CD4-positive, alpha-beta T cell treated with Interleukin-2 at 100 ng/mL for 4 hours (primary cell): ENCODE measurements at regions not wholly inside any gene's neighbourhood (a gene's known extent, or its start where the extent isn't known, plus 50 kb on each side); places are given as distances from the start of the nearest gene placed in this dataset.
"Not testable (repeated sequence)": the region's sequence is repeated elsewhere in the genome, so short reads cannot be mapped to it uniquely, and the experiment has no call there.

Experiments
- DNase-seq: peaks from one replicate; pipeline ENCODE4 v3.0.0-alpha.2; 2020; ENCODE audit warnings: low spot score

DNA sequence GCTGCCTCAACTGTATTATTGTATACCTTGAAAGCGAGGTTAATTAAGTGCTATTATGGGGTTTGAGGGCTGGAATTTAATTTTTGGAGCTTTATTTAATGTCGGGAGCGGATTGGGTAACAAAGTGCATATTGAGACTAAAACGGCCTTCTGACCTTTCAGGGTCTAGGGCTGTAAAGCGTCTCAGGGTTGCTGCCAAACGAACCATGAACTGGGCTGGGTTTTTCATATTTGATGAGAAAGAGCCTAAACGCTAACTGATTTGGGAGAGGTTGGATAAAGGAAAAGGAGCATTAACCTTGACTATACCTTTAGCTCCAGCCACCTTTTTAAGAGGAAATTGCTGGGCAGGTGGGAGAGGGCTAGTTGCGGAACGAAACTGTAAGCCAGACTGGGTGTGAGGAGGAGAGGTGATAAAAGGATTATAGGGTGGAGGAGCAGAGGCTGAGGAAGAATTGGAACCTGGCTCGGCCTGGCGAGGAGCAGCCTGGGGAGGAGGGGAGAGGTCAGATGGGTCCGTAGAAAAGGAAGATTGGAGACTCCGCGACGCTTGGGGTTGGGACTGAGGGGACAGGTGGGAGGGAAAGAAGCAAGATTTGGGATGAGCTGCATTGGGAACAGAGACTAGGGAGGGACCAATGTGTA, 209.0 kb upstream of the ELL2 start:
- DNase-seq: not testable (repeated sequence)

DNA sequence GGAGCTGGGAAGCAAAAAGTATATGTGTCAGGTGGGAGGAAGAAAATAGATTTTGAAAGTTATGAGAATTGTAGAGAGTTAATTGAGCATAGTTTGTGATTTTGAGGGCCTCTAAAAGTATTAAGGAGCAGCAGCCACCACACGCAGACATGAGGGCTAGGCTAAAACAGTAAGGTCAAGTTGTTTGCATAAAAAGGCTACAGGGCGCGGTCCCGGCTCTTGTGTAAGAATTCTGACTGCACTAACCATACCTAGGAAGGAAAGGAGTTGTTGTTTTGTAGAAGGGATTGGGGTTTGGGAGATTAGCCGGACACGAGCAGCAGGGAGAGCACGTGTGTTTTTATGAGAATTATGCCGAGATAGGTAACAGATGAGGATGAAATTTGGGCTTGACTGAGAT, 207.2 kb upstream of the ELL2 start:
- not testable (repeated sequence) for DNase-seq

DNA sequence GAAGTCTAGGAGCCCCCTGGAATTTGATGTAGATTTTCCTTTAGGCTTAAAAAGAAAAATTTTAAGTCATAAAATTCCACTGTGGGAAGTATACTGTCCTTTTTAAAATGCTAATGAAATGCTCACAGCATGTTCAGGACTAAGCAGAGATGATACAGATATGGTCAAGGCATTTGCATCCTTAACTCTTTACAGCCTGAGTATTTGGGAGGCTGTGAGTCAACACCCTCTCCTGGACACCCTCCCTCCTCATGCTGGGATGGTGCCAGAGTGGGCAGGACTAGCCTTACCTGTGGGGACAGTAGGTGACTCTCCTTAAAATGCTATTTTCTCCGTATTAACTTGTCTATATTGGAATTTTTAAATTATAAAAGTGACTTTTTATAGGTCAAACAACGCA, 197.4 kb upstream of the ELL2 start:
- DNase-seq: no peak

DNA sequence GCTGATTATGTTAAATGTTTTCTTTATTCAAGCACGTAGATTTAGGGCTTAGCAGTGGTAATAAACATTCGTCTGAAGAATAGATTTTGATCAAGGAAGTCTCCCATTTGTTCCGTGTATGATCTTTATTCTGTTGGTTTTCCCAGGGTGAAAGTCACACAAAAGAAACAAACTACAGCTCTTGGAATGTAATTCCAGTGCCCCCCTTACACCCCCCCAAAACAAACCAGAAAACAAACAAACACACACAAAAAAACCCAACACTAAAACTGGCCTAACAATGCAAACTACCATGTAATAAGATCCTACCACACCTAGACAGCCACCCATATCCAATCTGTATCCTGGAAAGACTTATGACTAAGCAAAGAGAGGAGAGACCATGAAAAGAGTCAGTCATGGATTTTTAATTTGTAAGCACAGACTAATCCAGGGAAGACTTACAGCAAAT, 196.2 kb upstream of the ELL2 start:
- DNase-seq: no peak

- DNase-seq: no peak
These were observed 195.6 kb upstream of the ELL2 start for GRCh38 chr5:96157077-96157780.

DNA sequence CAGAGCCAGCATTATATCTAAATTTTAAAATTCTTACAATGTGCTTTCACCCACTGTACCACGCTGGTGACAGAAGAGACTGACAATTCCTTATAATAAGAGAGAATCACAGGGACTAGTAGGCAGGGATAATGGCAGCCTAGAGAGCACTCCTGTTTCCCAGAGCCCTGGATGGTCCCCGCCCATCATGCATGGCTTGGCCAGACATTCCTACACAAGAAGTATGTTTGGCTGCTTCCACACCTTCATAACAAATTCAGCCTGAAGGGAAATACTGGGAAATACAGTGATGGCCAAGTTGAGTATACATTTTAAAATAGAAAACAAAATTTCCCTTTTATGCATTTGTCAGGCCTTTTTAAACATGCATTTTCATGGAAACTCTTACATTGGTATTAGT, 193.5 kb upstream of the ELL2 start:
- no peak for DNase-seq

DNA sequence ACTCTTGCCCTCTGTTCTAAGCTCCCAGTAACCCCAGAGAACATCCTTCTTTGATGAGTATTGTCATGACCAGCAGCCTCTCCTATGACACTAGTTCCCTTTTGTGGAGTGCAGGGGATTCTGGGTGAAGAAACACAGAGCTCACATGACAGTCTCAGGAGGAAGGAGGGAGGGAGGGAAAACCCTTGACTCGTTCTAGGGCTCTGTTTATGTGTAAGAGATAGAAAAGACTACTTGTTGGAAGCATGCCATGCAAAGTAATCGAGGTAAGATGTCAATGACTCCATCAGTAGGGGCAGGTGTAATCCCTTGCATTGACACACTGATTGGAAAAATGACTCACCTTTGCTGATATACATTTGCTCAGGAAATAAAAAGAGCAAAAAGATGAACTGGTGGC, 190.2 kb upstream of the ELL2 start:
- no peak for DNase-seq

DNA sequence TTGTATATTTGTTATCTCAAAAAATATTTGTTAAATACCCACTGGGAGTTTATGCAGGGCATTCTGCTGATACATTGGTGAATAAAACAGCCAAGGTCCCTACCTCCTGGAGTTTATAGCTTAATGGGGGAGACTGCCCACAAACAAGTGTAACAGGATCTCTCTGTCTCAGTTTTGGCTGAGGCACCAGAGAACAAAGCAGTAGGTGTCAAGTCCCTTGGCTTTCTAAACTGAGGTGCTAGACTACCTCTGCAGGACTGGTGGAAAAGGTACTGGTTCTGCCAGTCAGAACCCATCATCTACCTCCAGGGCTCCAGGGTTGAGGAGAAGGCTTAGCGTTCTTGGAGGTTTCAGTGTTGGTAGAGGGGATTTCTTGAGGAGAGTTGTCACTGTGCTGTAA, 188.4 kb upstream of the ELL2 start:
- DNase-seq: no peak

- no peak for DNase-seq
These were observed 187.9 kb upstream of the ELL2 start for GRCh38 chr5:96149546-96149945.

GRCh38 chr5:96149021-96149420, 187.4 kb upstream of the ELL2 start:
- DNase-seq: no peak

GRCh38 chr5:96148376-96148775, 186.7 kb upstream of the ELL2 start:
- DNase-seq: no peak

GRCh38 chr5:96147866-96148265, 186.2 kb upstream of the ELL2 start:
- no peak for DNase-seq

GRCh38 chr5:96146675-96147074, 185.0 kb upstream of the ELL2 start:
- DNase-seq: no peak

- no peak for DNase-seq
These were observed 182.6 kb upstream of the ELL2 start for GRCh38 chr5:96144289-96144688.

DNA sequence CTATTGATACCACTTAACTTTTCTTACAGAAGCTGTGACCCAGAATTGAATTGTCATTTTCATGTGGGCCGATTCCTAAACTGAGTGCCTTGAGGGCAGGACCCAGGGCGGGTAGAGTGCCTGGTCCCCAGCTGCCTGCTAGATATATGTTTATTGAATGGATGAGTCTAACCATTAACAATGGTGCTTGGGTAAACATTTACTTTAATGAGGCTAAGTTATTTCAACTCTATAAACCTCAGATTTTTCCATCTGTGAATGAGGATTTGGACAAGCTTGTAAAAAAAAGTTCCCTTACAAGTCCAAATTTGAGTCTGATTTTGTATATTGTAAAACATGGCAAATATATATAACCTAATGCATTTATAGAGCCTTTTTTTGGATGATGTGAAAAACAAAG, 181.8 kb upstream of the ELL2 start:
- DNase-seq: no peak

- DNase-seq: no peak
These were observed 181.3 kb upstream of the ELL2 start for GRCh38 chr5:96142786-96143434.

- no peak for DNase-seq
These were observed 180.6 kb upstream of the ELL2 start for GRCh38 chr5:96142184-96142781.

DNA sequence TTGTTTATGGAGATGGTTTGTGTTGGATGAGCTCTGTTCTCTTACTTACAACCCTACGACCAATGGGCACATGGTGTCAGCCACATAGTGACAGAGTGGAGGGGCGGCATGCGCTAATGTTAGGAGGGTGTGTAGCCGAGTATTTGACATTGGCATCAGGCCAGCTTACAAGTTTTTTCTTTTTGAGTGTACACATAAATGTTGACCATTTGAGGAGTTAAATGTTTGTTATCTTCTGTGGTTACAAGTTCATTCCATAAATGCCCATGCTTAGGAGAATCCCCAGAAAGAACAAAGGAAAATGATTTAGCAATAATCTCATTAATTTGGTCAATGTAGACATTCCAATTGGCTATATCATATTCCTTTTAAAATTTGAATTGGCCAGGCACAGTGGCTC, 180.1 kb upstream of the ELL2 start:
- no peak for DNase-seq

GRCh38 chr5:96140496-96140895, 178.8 kb upstream of the ELL2 start:
- no peak for DNase-seq

DNA sequence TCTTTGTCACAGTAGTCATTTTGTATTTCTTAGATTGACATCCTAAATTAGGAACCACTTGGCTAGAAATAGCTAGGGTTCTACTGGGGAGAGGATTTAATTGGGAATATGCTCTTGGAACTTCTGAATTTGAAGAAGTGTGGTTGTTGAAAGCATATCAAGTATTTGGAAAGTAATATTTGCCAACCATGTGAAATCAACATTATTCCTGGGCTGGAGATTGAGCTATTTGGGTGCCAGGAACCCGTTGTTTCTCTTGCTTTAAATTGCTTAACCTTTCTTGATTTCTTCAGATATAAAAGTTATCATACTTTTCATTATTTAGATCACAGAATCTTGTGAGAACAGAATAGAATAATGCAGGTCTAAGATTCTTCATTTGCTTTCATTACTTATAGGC, 178.4 kb upstream of the ELL2 start:
- no peak for DNase-seq

DNA sequence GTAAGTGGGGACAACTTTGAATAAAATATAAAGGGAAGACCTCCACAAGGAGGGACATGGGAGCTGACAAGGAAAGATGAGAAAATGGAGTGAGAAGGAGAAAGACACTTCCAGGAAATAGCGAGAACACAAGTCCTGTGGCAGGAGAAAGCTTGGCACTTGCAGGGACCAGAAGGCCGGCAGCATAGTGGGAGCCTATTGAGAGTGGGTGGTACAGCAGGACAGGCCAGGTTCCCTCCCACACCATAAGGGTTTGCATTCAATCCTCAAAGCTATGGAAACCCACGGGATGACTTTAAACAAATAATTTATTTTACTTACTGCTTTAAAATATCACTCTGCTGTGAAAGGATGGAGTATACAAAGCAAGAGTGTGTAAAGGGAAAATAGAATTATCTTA, 173.2 kb upstream of the ELL2 start:
- no peak for DNase-seq

GRCh38 chr5:96133341-96134079, 171.9 kb upstream of the ELL2 start:
- DNase-seq: no peak
